Testis (tissue), 2 donors: ENCODE measurements at regions not wholly inside any gene's neighbourhood (a gene's known extent, or its start where the extent isn't known, plus 50 kb on each side); places are given as distances from the start of the nearest gene placed in this dataset.

ENCODE experiments used
- DNase-seq: peaks from one replicate; pipeline ENCODE4 v3.0.0-alpha.2; 2019
- H3K27ac ChIP-seq, 2 donors: fragments of 200-600 bp; sonication (generic); one replicate each; pipeline ENCODE4 v1.5.1; 2019
- H3K27me3 ChIP-seq: fragments of 200-600 bp; sonication (generic); one replicate; pipeline ENCODE4 v1.5.1; 2019
- H3K36me3 ChIP-seq: fragments of 200-600 bp; sonication (generic); one replicate; pipeline ENCODE4 v1.5.1; 2017; ENCODE audit warnings: low read depth; ENCODE audit errors: missing control alignments
- H3K4me1 ChIP-seq: fragments of 200-600 bp; sonication (generic); one replicate; pipeline ENCODE4 v1.5.1; 2019
- H3K4me3 ChIP-seq, 2 donors: fragments of 200-600 bp; sonication (generic); one replicate each; pipeline ENCODE4 v1.5.1; 2017 to 2019
- H3K9me3 ChIP-seq: fragments of 200-600 bp; sonication (generic); one replicate; pipeline ENCODE4 v1.5.1; 2017
- CTCF ChIP-seq, 3 experiments: fragments of 450-650 bp in 2 of 3; fragments of 200-600 bp in 1 of 3; sonication (generic) in 1 of 3; IDR thresholded peaks; one replicate each; pipeline ENCODE4 v1.5.1; 2016 to 2019; ENCODE audit warnings: antibody characterized with exemption in 3 of 3, mild to moderate bottlenecking in 2 of 3, moderate library complexity in 1 of 3
- POLR2A ChIP-seq: fragments of 450-650 bp; IDR thresholded peaks from one replicate; pipeline ENCODE4 v1.6.1; 2017; ENCODE audit warnings: antibody characterized with exemption, mild to moderate bottlenecking, moderate library complexity
- WGBS, 2 donors: methylation state at CpG; one replicate each; pipeline ENCODE4 v1.1.5; 2018; 5-methylcytosine and 5-hydroxymethylcytosine counted together
- intact Hi-C: fragments of 100-400 bp; cut with DNase I; formaldehyde crosslinking; loops from one replicate; pipeline ENCODE4 v1.15.1; 2023; ENCODE audit warnings: low total_unique reads

DNA sequence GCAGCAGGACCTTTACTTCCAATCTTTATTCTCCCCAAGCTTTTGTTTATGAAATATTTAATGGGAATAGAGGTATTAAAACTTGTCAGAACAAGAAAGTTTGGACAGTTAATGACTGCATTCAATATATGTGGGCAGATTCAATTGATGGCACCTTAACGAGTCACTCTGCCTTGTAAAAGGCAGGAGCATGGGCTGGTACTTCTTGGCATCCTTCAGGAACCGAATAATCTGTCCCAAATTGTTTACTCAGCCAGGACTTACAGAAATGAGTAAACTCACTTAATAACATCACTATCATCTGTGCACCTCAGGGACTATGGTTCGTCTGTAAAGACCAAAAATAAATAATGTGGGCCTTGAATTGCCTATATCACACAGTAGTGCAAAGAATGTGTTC is 1280.3 kb upstream of the TMEFF2 start:
- 71 to 83% methylated on average over 3 of the region's 3 CpGs for WGBS, 2 donors
- no peak for DNase-seq
- Histone ChIP-seq H3K27ac (no peak overlapping the region), H3K27me3 (no peaks in the 10 kb centered on the region), H3K36me3 (no peaks in the 10 kb centered on the region), H3K4me1 (no peaks in the 10 kb centered on the region), H3K4me3 (no peak overlapping the region), H3K9me3 (no peaks in the 10 kb centered on the region)
- TF ChIP-seq POLR2A (no peak), CTCF (IDR thresholded peaks at IDR 0.05) (no peak)
- intact Hi-C loops, result no loop called here

DNA sequence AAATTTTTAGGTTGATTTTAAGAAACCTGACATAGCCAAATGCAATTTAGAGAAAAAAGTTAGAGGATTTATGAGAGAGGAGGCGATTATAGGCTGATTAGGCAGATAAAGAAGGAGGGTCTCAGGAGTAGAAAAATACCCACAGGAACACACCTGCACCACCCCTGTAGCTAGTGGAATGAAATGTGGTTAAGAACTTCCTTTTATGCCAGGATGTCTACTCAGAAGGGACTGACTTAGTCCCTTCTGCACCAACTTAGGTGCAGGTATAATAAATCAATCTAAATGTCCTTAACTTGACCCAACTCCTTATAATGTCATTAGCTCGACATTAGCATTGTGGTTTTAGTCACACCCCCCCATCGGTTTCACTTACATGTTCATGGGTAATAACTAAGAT is 1274.5 kb upstream of the TMEFF2 start:
- intact Hi-C loops, result no loop called here
- Histone ChIP-seq H3K27me3 (no peaks in the 10 kb centered on the region), H3K9me3 (no peaks in the 10 kb centered on the region), H3K4me1 (no peaks in the 10 kb centered on the region), H3K4me3 (no peak overlapping the region), H3K36me3 (no peaks in the 10 kb centered on the region), H3K27ac (no peak overlapping the region)
- no peak for TF ChIP-seq POLR2A
- no peak for TF ChIP-seq CTCF (IDR thresholded peaks at IDR 0.05)
- 79 to 80% methylated on average over 3 of the region's 3 CpGs for WGBS, 2 donors
- DNase-seq, result no peak

GRCh38 chr2:193467276-193467987 is 1272.7 kb upstream of the TMEFF2 start:
- DNase-seq, result no peak
- Histone ChIP-seq H3K27ac (no peak overlapping the region), H3K27me3 (no peaks in the 10 kb centered on the region), H3K4me1 (no peaks in the 10 kb centered on the region), H3K4me3 (no peak overlapping the region), H3K36me3 (no peaks in the 10 kb centered on the region), H3K9me3 (no peaks in the 10 kb centered on the region)
- TF ChIP-seq POLR2A (no peak), CTCF (IDR thresholded peaks at IDR 0.05) (no peak)
- intact Hi-C loops, result no loop called here

DNA sequence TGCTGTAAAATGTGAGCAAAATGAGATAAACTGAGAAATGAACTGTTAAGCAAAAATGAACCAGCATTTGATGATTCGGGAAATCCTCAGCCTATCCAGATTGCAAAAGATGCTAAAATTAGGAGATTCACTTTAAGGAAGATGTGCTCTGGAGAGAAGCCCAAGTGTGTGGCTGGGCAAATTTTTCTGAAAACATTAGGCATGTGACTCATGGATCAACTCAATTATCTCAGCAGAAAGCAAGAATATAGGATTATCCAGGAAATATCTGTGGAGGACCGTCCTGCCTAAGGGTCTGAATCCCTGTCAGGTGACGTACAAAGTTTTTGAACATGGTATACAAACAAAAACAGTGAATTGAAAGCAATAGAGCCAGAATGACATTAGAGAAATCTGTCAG is 1268.3 kb upstream of the TMEFF2 start:
- no peak overlapping the region for H3K27ac ChIP-seq
- WGBS, 2 donors, result 93 to 97% methylated on average over 3 of the region's 3 CpGs
- H3K4me3 ChIP-seq, result no peak overlapping the region
- intact Hi-C loops, result no loop called here
- no peak for TF ChIP-seq CTCF (IDR thresholded peaks at IDR 0.05)
- no peak for TF ChIP-seq POLR2A
- no peaks in the 10 kb centered on the region for H3K36me3 ChIP-seq
- H3K9me3 ChIP-seq, result no peaks in the 10 kb centered on the region
- no peaks in the 10 kb centered on the region for H3K4me1 ChIP-seq
- no peak for DNase-seq
- H3K27me3 ChIP-seq, result no peaks in the 10 kb centered on the region

DNA sequence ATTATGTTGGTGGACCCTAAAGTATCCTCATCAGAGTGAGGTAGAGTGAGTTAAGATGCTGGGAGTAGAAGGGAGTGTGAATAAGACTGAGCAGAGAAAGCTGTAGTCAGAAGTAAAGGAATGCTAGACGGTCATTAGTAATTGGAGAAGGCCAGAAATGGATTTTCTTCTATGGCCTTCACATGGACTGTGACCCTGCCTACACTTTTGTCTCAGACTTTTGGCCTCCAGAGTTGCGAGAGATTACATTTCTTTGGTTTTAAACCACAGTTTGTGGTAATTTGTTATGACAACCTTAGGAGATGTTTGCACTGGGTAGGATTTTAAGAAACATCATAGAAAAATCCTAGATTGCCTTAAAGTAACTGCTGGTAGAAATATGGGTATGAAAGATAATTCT is 1267.7 kb upstream of the TMEFF2 start:
- no peak for DNase-seq
- 68 to 73% methylated on average over 2 of the region's 2 CpGs for WGBS, 2 donors
- TF ChIP-seq CTCF (IDR thresholded peaks at IDR 0.05) (no peak), POLR2A (no peak)
- H3K4me1 ChIP-seq, result no peaks in the 10 kb centered on the region
- no peak overlapping the region for H3K27ac ChIP-seq
- no peak overlapping the region for H3K4me3 ChIP-seq
- no peaks in the 10 kb centered on the region for H3K27me3 ChIP-seq
- intact Hi-C loops, result no loop called here
- no peaks in the 10 kb centered on the region for H3K36me3 ChIP-seq
- no peaks in the 10 kb centered on the region for H3K9me3 ChIP-seq
